PFSK-1 (cell line): ENCODE measurements at regions not wholly inside any gene's neighbourhood (a gene's known extent, or its start where the extent isn't known, plus 50 kb on each side); places are given as distances from the start of the nearest gene placed in this dataset.

Source experiments
- POLR2AphosphoS5 ChIP-seq: IDR thresholded peaks from 2 replicates; pipeline ENCODE4 v1.6.1; 2012; ENCODE audit warnings: low read depth, mild to moderate bottlenecking, control low read depth, low read length, moderate library complexity
- SIN3A ChIP-seq: IDR thresholded peaks from 2 replicates; pipeline ENCODE4 v1.6.1; 2012; ENCODE audit warnings: mild to moderate bottlenecking, low read length, moderate library complexity, borderline replicate concordance; ENCODE audit not compliant: insufficient read depth

- no peak for TF ChIP-seq POLR2AphosphoS5
- TF ChIP-seq SIN3A, result no peak
Observed at GRCh38 chr9:13424872-13425271, 145.4 kb upstream of the MPDZ start.
